ENCODE measurements at regions not wholly inside any gene's neighbourhood (a gene's known extent, or its start where the extent isn't known, plus 50 kb on each side); places are given as distances from the start of the nearest gene placed in this dataset.
"Not testable (repeated sequence)": the region's sequence is repeated elsewhere in the genome, so short reads cannot be mapped to it uniquely, and the experiment has no call there.

- TF ChIP-seq, protein P1, sequence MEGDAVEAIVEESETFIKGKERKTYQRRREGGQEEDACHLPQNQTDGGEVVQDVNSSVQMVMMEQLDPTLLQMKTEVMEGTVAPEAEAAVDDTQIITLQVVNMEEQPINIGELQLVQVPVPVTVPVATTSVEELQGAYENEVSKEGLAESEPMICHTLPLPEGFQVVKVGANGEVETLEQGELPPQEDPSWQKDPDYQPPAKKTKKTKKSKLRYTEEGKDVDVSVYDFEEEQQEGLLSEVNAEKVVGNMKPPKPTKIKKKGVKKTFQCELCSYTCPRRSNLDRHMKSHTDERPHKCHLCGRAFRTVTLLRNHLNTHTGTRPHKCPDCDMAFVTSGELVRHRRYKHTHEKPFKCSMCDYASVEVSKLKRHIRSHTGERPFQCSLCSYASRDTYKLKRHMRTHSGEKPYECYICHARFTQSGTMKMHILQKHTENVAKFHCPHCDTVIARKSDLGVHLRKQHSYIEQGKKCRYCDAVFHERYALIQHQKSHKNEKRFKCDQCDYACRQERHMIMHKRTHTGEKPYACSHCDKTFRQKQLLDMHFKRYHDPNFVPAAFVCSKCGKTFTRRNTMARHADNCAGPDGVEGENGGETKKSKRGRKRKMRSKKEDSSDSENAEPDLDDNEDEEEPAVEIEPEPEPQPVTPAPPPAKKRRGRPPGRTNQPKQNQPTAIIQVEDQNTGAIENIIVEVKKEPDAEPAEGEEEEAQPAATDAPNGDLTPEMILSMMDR (IDR thresholded peaks at IDR 0.05): not testable (repeated sequence)
- TF ChIP-seq POLR2A (IDR thresholded peaks at IDR 0.05); EP300 (IDR thresholded peaks at IDR 0.05; ENCODE audit: low read depth): not testable (repeated sequence)
These were observed 146.4 kb downstream of the ATP6V0E2 start for GRCh38 chr7:150020210-150020609.
